Sciatic nerve (tissue), 2 donors: ENCODE measurements at regions not wholly inside any gene's neighbourhood (a gene's known extent, or its start where the extent isn't known, plus 50 kb on each side); places are given as distances from the start of the nearest gene placed in this dataset.
"Not testable (repeated sequence)": the region's sequence is repeated elsewhere in the genome, so short reads cannot be mapped to it uniquely, and the experiment has no call there.

Experiments used
- ATAC-seq: fragments of 200-7000 bp; cut with Tn5 transposase; one replicate; pipeline ENCODE4 v1.9.1; 2020; ENCODE audit warnings: mild to moderate bottlenecking, moderate library complexity
- DNase-seq: peaks from one replicate; pipeline ENCODE4 v3.0.0-alpha.2; 2020; ENCODE audit warnings: low spot score
- intact Hi-C: fragments of 100-400 bp; cut with DNase I; formaldehyde crosslinking; loops from one replicate; pipeline ENCODE4 v1.14.2; 2022
- donor health status: DM: no; HTN: no; CAD: no.
- donor health status: DM: no; HTN: no; CAD: no.

DNA sequence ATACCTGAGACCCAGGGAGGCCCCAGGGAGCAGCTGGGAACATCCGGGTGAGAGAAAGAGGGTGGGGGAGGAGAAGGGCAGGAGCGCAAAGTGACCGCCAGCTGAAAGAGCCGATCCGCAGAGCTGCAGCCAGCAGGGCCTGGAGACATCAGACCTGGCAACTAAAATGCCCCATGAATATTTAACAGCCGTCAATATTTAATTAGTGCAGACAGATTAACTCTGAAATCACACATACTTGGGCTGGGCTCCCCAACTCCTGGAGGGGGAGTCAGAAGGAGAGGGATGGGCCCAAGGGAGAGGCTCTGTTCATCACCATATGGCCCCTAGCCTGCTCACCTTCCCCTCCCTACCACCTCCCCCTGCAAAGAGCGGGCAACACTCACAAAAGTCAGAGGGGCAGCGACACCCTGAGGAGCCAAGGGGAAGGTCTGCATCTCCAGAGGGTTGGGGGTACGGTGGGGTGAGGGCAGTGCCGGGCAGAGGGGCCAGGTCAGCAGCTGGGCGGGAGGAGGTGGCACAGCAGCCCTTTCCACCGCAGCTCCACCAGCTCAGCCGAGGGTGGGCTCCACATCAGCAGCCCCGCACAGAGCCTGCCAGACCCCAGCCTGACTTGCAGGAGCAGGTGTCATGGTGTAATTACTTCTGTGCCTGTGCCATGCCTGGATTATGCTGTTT, 61.9 kb upstream of the CCL1 start:
- ATAC-seq (no peak), DNase-seq (no peak)
- intact Hi-C loops = no loop called here

DNA sequence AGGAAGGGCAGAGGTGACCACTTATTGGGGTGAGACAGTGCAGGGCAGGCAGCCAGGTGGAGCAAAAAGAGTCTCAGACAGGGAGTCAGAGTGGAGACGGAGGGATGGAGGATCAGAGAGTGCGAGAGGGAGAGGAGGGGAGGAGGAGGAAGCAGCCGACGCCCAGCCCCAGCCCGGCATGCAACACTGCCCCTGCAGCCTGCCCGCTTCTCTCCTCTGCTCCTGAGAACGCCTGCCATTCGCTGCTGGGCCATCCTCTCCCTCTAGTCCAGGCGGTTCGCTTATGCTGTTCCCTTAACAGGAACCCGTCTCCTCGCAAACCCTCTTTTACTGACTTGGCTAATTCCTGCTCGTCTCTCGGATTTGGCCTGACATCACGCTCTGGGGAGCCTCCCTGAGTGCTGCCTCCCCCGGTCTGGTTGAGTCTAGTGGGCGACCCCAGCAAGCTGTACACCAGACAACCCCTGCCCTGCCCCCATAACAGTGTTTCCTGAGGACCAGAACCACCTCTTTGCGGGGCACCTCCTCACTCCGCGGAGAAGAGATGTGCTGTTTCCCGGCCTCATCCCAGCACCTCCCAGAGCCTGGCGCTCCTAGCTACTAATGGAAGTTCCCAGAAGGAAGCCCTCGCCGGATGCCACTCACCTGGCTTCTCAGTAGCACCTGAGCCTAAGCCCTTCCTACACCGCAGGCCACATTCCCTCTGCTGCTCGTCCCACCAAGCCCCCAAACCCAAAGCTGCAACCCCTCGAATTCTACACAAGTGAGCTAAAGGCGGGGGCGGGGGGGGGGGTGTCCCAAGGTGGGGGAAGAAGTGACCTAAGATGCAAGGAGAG, 61.2 kb upstream of the CCL1 start:
- DNase-seq (no peak), ATAC-seq (no peak)
- intact Hi-C loops = no loop called here

GRCh38 chr17:34423315-34423714, 60.3 kb upstream of the CCL1 start:
- DNase-seq, intact Hi-C loops, ATAC-seq: not testable (repeated sequence)

GRCh38 chr17:34420900-34421299, 57.9 kb upstream of the CCL1 start:
- intact Hi-C loops = no loop called here
- ATAC-seq (no peak), DNase-seq (no peak)

- peak; percentile 79 for DNase-seq
- intact Hi-C loops = no loop called here
- peak; percentile 50 for ATAC-seq
Measured at GRCh38 chr17:34420254-34420766, 57.3 kb upstream of the CCL1 start.

DNA sequence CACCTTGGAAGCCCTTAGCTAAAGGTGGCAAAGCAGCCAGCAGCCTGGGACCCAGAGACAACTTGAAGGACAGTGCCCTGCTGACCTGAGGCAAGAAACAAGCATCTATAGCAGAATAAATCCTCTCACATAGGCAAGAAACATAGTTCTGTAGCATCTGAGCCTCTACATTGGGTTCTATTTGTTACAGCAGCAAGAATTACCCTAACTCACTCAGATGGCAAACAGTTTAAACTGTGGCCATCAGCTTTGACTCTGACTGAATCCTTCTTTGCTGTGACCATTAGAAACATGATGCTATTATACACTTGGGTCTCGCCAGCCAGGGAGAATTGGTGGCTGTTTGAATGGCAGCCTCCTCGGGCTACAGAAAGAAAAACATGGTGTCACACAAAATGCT, 53.1 kb upstream of the CCL1 start:
- ATAC-seq (no peak), DNase-seq (no peak)
- intact Hi-C loops = loop anchor here (5.0 kb wide), 1 partner anchor 706 kb away; the partner anchor contains the start of gene FNDC8

- ATAC-seq (no peak), DNase-seq (no peak)
- intact Hi-C loops = no loop called here
Measured at GRCh38 chr17:34414339-34414738, 51.3 kb upstream of the CCL1 start.

GRCh38 chr17:34413443-34414119, 50.5 kb upstream of the CCL1 start:
- intact Hi-C loops = no loop called here
- DNase-seq (peak; percentile 69), ATAC-seq (peak; percentile 74)

GRCh38 chr17:34412965-34413441, 50.0 kb upstream of the CCL1 start:
- DNase-seq = no peak

More at GRCh38 chr17:34412965-34413441, 50.0 kb upstream of the CCL1 start:
- intact Hi-C loops = no loop called here
- no peak for ATAC-seq
